ENCODE measurements at regions not wholly inside any gene's neighbourhood (a gene's known extent, or its start where the extent isn't known, plus 50 kb on each side); places are given as distances from the start of the nearest gene placed in this dataset.

- H2AFZ ChIP-seq (replicated peaks) = no peak overlapping the region
- H3K9me3 Mint-ChIP-seq = peaks cover 2% of the 10 kb centered on the region
- H3K36me3 ChIP-seq = no peaks in the 10 kb centered on the region
- H3K9ac ChIP-seq = no peak overlapping the region
- H3K27me3 ChIP-seq = no peaks in the 10 kb centered on the region
- no peak overlapping the region for H3K4me3 ChIP-seq
- no peaks in the 10 kb centered on the region for H3K9me3 ChIP-seq (ENCODE audit: low read depth)
- H3K27ac ChIP-seq = no peak overlapping the region
- H3K4me1 ChIP-seq = no peaks in the 10 kb centered on the region
- no peaks in the 10 kb centered on the region for H3K79me2 ChIP-seq (ENCODE audit: low read depth)
- TF ChIP-seq EZH2phosphoT487 (IDR thresholded peaks at IDR 0.05) = no peak
- TF ChIP-seq EZH2 (IDR thresholded peaks at IDR 0.05) = no peak
- TF ChIP-seq, protein P1, sequence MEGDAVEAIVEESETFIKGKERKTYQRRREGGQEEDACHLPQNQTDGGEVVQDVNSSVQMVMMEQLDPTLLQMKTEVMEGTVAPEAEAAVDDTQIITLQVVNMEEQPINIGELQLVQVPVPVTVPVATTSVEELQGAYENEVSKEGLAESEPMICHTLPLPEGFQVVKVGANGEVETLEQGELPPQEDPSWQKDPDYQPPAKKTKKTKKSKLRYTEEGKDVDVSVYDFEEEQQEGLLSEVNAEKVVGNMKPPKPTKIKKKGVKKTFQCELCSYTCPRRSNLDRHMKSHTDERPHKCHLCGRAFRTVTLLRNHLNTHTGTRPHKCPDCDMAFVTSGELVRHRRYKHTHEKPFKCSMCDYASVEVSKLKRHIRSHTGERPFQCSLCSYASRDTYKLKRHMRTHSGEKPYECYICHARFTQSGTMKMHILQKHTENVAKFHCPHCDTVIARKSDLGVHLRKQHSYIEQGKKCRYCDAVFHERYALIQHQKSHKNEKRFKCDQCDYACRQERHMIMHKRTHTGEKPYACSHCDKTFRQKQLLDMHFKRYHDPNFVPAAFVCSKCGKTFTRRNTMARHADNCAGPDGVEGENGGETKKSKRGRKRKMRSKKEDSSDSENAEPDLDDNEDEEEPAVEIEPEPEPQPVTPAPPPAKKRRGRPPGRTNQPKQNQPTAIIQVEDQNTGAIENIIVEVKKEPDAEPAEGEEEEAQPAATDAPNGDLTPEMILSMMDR (IDR thresholded peaks at IDR 0.05) = no peak
- no peaks in the 10 kb centered on the region for H3K36me3 Mint-ChIP-seq
- no peaks in the 10 kb centered on the region for H3F3A ChIP-seq (ENCODE audit: low read depth)
- H3K4me3 Mint-ChIP-seq = no peak overlapping the region
- DNase-seq (ENCODE audit: low spot score) = no peak
- no peaks in the 10 kb centered on the region for H4K20me1 ChIP-seq (ENCODE audit: low read depth)
- no peak overlapping the region for H3K4me2 ChIP-seq
- H3K27ac Mint-ChIP-seq = no peak overlapping the region
- no peaks in the 10 kb centered on the region for H3K4me1 Mint-ChIP-seq
- H3K27me3 Mint-ChIP-seq (ENCODE audit: insufficient read depth, low read depth) = no peaks in the 10 kb centered on the region
These were observed 589.2 kb downstream of the SLC16A7 start for GRCh38 chr12:60185060-60185459.

DNA sequence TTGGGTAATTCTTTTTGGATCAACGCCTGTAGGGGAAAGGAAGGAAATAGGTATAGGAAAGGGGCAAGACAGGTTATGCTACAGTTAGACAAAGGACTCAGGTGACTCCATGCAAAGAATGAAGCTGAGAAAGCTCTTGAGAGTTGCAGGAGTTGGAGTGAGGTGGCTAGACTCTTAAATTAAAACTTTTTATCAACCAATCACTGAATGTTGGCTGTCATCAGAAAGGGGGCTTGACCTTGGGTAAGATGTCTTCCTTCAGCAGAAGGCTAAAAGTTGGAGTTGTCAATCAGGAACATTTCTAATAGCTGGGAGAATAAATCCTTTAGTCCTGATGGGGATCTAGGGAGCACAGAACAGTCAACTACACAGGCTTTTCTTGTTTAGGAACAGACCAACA lies 595.4 kb downstream of the SLC16A7 start:
- Histone ChIP-seq H3K9me3 (ENCODE audit: low read depth) (no peaks in the 10 kb centered on the region), H3K27me3 (no peaks in the 10 kb centered on the region), H3K9ac (no peak overlapping the region), H2AFZ (replicated peaks) (no peak overlapping the region), H4K20me1 (ENCODE audit: low read depth) (no peaks in the 10 kb centered on the region), H3K27ac (no peak overlapping the region), H3K79me2 (ENCODE audit: low read depth) (no peaks in the 10 kb centered on the region), H3K4me1 (no peaks in the 10 kb centered on the region), H3K4me3 (no peak overlapping the region), H3K4me2 (no peak overlapping the region), H3K36me3 (no peaks in the 10 kb centered on the region), H3F3A (ENCODE audit: low read depth) (no peaks in the 10 kb centered on the region)
- H3K4me3 Mint-ChIP-seq = no peak overlapping the region
- peaks cover 2% of the 10 kb centered on the region for H3K9me3 Mint-ChIP-seq
- H3K36me3 Mint-ChIP-seq = no peaks in the 10 kb centered on the region
- no peak for DNase-seq (ENCODE audit: low spot score)
- no peaks in the 10 kb centered on the region for H3K4me1 Mint-ChIP-seq
- H3K27ac Mint-ChIP-seq = no peak overlapping the region
- TF ChIP-seq EZH2phosphoT487 (IDR thresholded peaks at IDR 0.05) (no peak), EZH2 (IDR thresholded peaks at IDR 0.05) (no peak)
- TF ChIP-seq, protein P1 (IDR thresholded peaks at IDR 0.05) = no peak
- no peaks in the 10 kb centered on the region for H3K27me3 Mint-ChIP-seq (ENCODE audit: insufficient read depth, low read depth)

DNA sequence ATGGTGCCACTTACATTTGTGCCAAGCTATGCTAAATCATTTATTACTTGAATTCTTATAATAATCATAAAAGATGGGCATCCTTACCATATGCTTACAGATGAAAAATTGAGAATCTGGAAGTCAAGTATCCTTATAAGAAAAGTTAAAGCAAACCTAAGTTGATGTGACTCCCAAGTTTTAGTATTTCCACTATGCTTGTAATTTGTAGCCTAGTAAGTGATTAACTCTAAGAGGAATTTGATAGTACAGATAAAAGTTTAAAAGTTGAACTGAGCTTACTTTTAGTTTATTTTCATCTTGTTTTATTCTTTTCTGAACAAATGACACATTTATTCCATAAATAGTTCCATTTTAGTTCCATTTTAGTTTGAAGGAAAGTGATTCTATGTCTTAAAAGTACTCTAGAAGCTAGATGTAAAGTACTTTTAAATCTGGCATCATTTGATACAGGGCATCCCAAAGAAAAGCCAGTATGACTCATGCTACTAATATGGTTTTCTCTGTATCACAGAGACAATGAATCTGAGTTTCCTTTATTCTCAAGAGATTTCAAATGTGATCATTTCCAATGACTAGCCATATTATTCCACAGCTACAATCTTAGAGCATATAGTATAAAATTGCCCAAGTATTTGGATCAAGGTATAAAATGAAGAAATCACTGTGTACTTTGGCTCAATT lies 596.0 kb downstream of the SLC16A7 start:
- peaks cover 2% of the 10 kb centered on the region for H3K9me3 Mint-ChIP-seq
- Histone ChIP-seq H3K4me1 (no peaks in the 10 kb centered on the region), H3K79me2 (ENCODE audit: low read depth) (no peaks in the 10 kb centered on the region), H3K9me3 (ENCODE audit: low read depth) (no peaks in the 10 kb centered on the region), H3K9ac (no peak overlapping the region), H3K36me3 (no peaks in the 10 kb centered on the region), H3F3A (ENCODE audit: low read depth) (no peaks in the 10 kb centered on the region), H2AFZ (replicated peaks) (no peak overlapping the region), H3K4me2 (no peak overlapping the region), H3K27me3 (no peaks in the 10 kb centered on the region), H4K20me1 (ENCODE audit: low read depth) (no peaks in the 10 kb centered on the region), H3K27ac (no peak overlapping the region), H3K4me3 (no peak overlapping the region)
- no peaks in the 10 kb centered on the region for H3K4me1 Mint-ChIP-seq
- no peaks in the 10 kb centered on the region for H3K27me3 Mint-ChIP-seq (ENCODE audit: insufficient read depth, low read depth)
- TF ChIP-seq, protein P1 (IDR thresholded peaks at IDR 0.05) = no peak
- TF ChIP-seq EZH2 (IDR thresholded peaks at IDR 0.05) (no peak), EZH2phosphoT487 (IDR thresholded peaks at IDR 0.05) (no peak)
- no peak for DNase-seq (ENCODE audit: low spot score)
- H3K27ac Mint-ChIP-seq = no peak overlapping the region
- H3K4me3 Mint-ChIP-seq = no peak overlapping the region
- H3K36me3 Mint-ChIP-seq = no peaks in the 10 kb centered on the region
